ENCODE measurements at regions not wholly inside any gene's neighbourhood (a gene's known extent, or its start where the extent isn't known, plus 50 kb on each side); places are given as distances from the start of the nearest gene placed in this dataset.

DNA sequence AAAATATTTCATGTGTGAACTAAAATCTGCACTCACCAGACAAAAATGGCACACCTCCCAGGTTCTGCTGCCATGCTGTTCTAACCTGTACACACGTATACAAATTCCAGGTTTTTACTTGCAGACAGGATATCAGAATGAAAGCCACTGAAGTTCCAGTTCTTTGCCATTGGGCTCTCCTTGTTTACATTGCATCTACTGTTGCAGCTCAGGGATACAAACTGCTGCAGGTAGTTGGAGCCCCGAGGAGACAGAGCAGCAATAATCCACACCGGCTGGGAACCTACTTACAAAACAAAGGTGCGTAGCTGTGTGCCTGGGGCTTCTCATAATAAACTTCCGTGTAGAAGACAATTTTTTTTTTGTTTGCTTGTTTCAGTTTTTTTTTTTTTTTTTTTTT lies 59.6 kb downstream of the HAPSTR1 start:
- Histone ChIP-seq H3K9me2 (replicated peaks; ENCODE audit: low read depth, low read length) (no peaks in the 10 kb centered on the region), H3K27me3 (ENCODE audit: insufficient read depth, low read length, poor library complexity, severe bottlenecking) (no peaks in the 10 kb centered on the region), H3K79me2 (ENCODE audit: insufficient read depth, low read length) (no peaks in the 10 kb centered on the region), H3K4me1 (ENCODE audit: insufficient read depth, low read length, poor library complexity, severe bottlenecking) (no peaks in the 10 kb centered on the region), H4K20me1 (ENCODE audit: insufficient read depth, low read length, poor library complexity, severe bottlenecking) (no peaks in the 10 kb centered on the region), H2AFZ (ENCODE audit: low read length) (no peak overlapping the region), H3K9ac (ENCODE audit: low read depth, low read length, poor library complexity, severe bottlenecking) (no peak overlapping the region), H3K9me3 (ENCODE audit: insufficient read depth, low read depth, low read length) (no peaks in the 10 kb centered on the region), H3K36me3 (ENCODE audit: insufficient read depth, low read length) (no peaks in the 10 kb centered on the region), H3K4me2 (ENCODE audit: low read depth, low read length, poor library complexity, severe bottlenecking) (no peak overlapping the region), H3K4me3 (ENCODE audit: low read length, poor library complexity, severe bottlenecking) (no peak overlapping the region), H3F3A (ENCODE audit: low read depth) (no peaks in the 10 kb centered on the region)
- no peak for TF ChIP-seq EZH2phosphoT487 (IDR thresholded peaks at IDR 0.05; ENCODE audit: borderline replicate concordance)
- TF ChIP-seq, protein P1, sequence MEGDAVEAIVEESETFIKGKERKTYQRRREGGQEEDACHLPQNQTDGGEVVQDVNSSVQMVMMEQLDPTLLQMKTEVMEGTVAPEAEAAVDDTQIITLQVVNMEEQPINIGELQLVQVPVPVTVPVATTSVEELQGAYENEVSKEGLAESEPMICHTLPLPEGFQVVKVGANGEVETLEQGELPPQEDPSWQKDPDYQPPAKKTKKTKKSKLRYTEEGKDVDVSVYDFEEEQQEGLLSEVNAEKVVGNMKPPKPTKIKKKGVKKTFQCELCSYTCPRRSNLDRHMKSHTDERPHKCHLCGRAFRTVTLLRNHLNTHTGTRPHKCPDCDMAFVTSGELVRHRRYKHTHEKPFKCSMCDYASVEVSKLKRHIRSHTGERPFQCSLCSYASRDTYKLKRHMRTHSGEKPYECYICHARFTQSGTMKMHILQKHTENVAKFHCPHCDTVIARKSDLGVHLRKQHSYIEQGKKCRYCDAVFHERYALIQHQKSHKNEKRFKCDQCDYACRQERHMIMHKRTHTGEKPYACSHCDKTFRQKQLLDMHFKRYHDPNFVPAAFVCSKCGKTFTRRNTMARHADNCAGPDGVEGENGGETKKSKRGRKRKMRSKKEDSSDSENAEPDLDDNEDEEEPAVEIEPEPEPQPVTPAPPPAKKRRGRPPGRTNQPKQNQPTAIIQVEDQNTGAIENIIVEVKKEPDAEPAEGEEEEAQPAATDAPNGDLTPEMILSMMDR (conservative IDR thresholded peaks at IDR 0.05; ENCODE audit: low read length) = no peak

DNA sequence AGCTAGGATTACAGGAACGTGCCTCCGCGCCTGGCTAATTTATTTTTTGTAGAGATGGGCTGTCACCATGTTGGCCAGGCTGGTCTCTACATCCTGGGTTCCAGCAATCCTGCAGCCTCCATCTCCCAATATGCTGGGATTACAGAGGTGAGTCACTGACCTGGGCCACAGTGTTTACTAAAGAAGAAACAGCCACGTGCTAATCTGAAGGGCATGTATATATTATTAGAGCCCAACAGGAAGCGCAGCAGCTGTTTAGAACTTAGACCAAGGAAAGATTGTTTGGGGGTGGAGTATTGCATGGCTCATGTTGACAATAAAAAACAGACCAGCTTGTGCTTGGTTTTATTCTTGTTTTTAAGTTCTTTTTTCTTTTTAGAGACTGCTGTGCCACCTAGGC lies 60.2 kb downstream of the HAPSTR1 start:
- Histone ChIP-seq H2AFZ (ENCODE audit: low read length) (no peak overlapping the region), H3F3A (ENCODE audit: low read depth) (no peaks in the 10 kb centered on the region), H3K36me3 (ENCODE audit: insufficient read depth, low read length) (no peaks in the 10 kb centered on the region), H3K9ac (ENCODE audit: low read depth, low read length, poor library complexity, severe bottlenecking) (no peak overlapping the region), H4K20me1 (ENCODE audit: insufficient read depth, low read length, poor library complexity, severe bottlenecking) (no peaks in the 10 kb centered on the region), H3K4me2 (ENCODE audit: low read depth, low read length, poor library complexity, severe bottlenecking) (no peak overlapping the region), H3K4me1 (ENCODE audit: insufficient read depth, low read length, poor library complexity, severe bottlenecking) (no peaks in the 10 kb centered on the region), H3K79me2 (ENCODE audit: insufficient read depth, low read length) (no peaks in the 10 kb centered on the region), H3K9me3 (ENCODE audit: insufficient read depth, low read depth, low read length) (no peaks in the 10 kb centered on the region), H3K27me3 (ENCODE audit: insufficient read depth, low read length, poor library complexity, severe bottlenecking) (no peaks in the 10 kb centered on the region), H3K9me2 (replicated peaks; ENCODE audit: low read depth, low read length) (no peaks in the 10 kb centered on the region), H3K4me3 (ENCODE audit: low read length, poor library complexity, severe bottlenecking) (no peak overlapping the region)
- TF ChIP-seq EZH2phosphoT487 (IDR thresholded peaks at IDR 0.05; ENCODE audit: borderline replicate concordance) = no peak
- TF ChIP-seq, protein P1 (conservative IDR thresholded peaks at IDR 0.05; ENCODE audit: low read length) = no peak

DNA sequence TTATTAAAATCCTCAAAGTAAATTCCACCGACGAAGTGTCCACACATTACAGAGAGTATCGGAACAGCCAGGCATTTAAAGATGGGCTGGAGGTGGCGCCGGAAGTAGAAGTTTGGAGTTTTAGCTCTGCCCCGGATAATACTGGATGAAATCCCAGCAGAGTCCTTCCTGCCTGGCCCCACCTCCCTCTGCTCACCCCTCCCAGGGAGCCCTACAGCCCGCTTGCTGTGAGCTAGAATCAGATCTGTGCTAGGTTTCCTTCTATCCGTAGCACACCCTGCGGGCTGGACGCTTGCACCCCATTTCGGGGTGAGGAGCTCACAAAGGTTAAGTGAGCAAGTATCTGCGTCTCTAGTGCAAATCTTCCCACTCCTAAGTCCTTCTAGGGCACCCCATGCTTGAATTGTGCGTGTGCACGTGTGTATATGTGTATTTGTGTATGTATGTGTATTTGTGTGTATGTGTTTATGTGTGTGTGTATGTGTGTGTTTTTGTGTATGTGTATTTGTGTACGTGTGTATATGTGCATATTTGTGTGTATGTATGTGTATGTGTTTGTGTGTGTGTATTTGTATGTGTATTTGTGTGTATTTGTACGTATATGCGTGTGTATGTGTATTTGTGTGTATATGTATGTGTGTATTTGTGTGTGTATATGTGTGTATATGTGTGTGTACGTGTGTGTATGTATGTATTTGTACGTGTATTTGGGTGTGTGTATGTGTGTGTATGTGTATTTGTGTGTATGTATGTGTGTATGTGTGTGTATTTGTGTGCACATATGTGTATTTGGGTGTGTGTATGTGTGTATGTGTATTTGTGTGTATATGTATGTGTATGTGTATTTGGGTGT lies 61.4 kb downstream of the HAPSTR1 start:
- Histone ChIP-seq H3K9me3 (ENCODE audit: insufficient read depth, low read depth, low read length) (no peaks in the 10 kb centered on the region), H3K4me2 (ENCODE audit: low read depth, low read length, poor library complexity, severe bottlenecking) (no peak overlapping the region), H2AFZ (ENCODE audit: low read length) (no peak overlapping the region), H3K27me3 (ENCODE audit: insufficient read depth, low read length, poor library complexity, severe bottlenecking) (no peaks in the 10 kb centered on the region), H4K20me1 (ENCODE audit: insufficient read depth, low read length, poor library complexity, severe bottlenecking) (no peaks in the 10 kb centered on the region), H3K9ac (ENCODE audit: low read depth, low read length, poor library complexity, severe bottlenecking) (no peak overlapping the region), H3K4me3 (ENCODE audit: low read length, poor library complexity, severe bottlenecking) (no peak overlapping the region), H3F3A (ENCODE audit: low read depth) (no peaks in the 10 kb centered on the region), H3K36me3 (ENCODE audit: insufficient read depth, low read length) (no peaks in the 10 kb centered on the region), H3K79me2 (ENCODE audit: insufficient read depth, low read length) (no peaks in the 10 kb centered on the region), H3K4me1 (ENCODE audit: insufficient read depth, low read length, poor library complexity, severe bottlenecking) (no peaks in the 10 kb centered on the region), H3K9me2 (replicated peaks; ENCODE audit: low read depth, low read length) (no peaks in the 10 kb centered on the region)
- TF ChIP-seq, protein P1 (conservative IDR thresholded peaks at IDR 0.05; ENCODE audit: low read length) = no peak
- no peak for TF ChIP-seq EZH2phosphoT487 (IDR thresholded peaks at IDR 0.05; ENCODE audit: borderline replicate concordance)
